Panc1 (cell line): ENCODE measurements at regions not wholly inside any gene's neighbourhood (a gene's known extent, or its start where the extent isn't known, plus 50 kb on each side); places are given as distances from the start of the nearest gene placed in this dataset.

Experiments used
- ATAC-seq: fragments of 200-7000 bp; cut with Tn5 transposase; 2 replicates; pipeline ENCODE4 v1.9.1; 2020; ENCODE audit warnings: mild to moderate bottlenecking, moderate library complexity
- BruUV-seq: library from RNA; stranded (reverse); fragments of 400-500 nt; replicated peaks from 2 replicates; lab custom pipeline; 2021; lab: Mats Ljungman, UMichigan
- CTCF ChIA-PET: fragments of 300-600 bp; sonication (Branson Sonifier 250); formaldehyde crosslinking; loops from one replicate; lab custom pipeline; 2022; ENCODE audit warnings: antibody characterized with exemption; lab: Charles Lee
- POLR2A ChIA-PET: fragments of 300-600 bp; sonication (Branson Sonifier 250); formaldehyde crosslinking; loops from one replicate; lab custom pipeline; 2022; ENCODE audit warnings: antibody characterized with exemption; lab: Charles Lee
- DNase-seq: peaks from one replicate; pipeline ENCODE4 v3.0.0-alpha.2; 2010; ENCODE audit warnings: low read depth, low spot score
- H3K27ac ChIP-seq: 2 replicates; pipeline ENCODE4 v1.5.1; 2011; ENCODE audit warnings: mild to moderate bottlenecking, low read length, inconsistent platforms
- H3K27me3 ChIP-seq: fragments of 200-500 bp; sonication (Bioruptor generic); 2 replicates; pipeline ENCODE4 v1.6.0; 2014; ENCODE audit warnings: low read length, inconsistent platforms; ENCODE audit not compliant: control insufficient read depth, insufficient read depth
- H3K36me3 ChIP-seq: fragments of 200-500 bp; sonication (Bioruptor generic); 2 replicates; pipeline ENCODE4 v1.5.1; 2014; ENCODE audit warnings: inconsistent platforms, mild to moderate bottlenecking, low read length, moderate library complexity; ENCODE audit not compliant: control insufficient read depth, insufficient read depth
- H3K4me1 ChIP-seq: 2 replicates; pipeline ENCODE4 v1.5.1; 2011; ENCODE audit warnings: inconsistent platforms, mild to moderate bottlenecking, low read length, moderate library complexity; ENCODE audit not compliant: control insufficient read depth, insufficient read depth
- H3K4me3 ChIP-seq, 2 experiments: 2 replicates each; pipeline ENCODE4 v1.5.1; 2011 to 2012; ENCODE audit warnings: low read depth in 2 of 2, low read length in 2 of 2, mild to moderate bottlenecking in 2 of 2, inconsistent platforms in 1 of 2, moderate library complexity in 1 of 2
- H3K9me3 ChIP-seq: fragments of 200-500 bp; sonication (Bioruptor generic); 2 replicates; pipeline ENCODE4 v1.5.1; 2014; ENCODE audit warnings: low read depth, mild to moderate bottlenecking, inconsistent platforms, low read length, moderate library complexity; ENCODE audit not compliant: control insufficient read depth, insufficient read depth
- POLR2AphosphoS5 ChIP-seq: IDR thresholded peaks from 2 replicates; pipeline ENCODE4 v1.6.1; 2012; ENCODE audit warnings: mild to moderate bottlenecking, low read depth, low read length, moderate library complexity
- SIN3A ChIP-seq: IDR thresholded peaks from 2 replicates; pipeline ENCODE4 v1.6.1; 2012; ENCODE audit warnings: low read depth, mild to moderate bottlenecking, low read length, moderate library complexity, borderline replicate concordance; ENCODE audit not compliant: insufficient read depth
- TCF7L2 ChIP-seq: IDR thresholded peaks from 2 replicates; pipeline ENCODE4 v1.6.1; 2011; ENCODE audit warnings: mild to moderate bottlenecking, low read depth, low read length, inconsistent platforms
- in situ Hi-C: cut with HindIII; loops from 2 replicates; pipeline ENCODE4 v1.10.0; 2016; ENCODE audit warnings: low sequenced_read_pairs, low pct_unique_long_range_greater_than_20kb
- intact Hi-C: fragments of 100-400 bp; cut with micrococcal nuclease; formaldehyde crosslinking; loops from one replicate; pipeline ENCODE4 v1.10.0; 2022; ENCODE audit not compliant: unreplicated experiment
- TF ChIP-seq, protein P1 (sequence below), 2 experiments: IDR thresholded peaks; 2 replicates each; pipeline ENCODE4 v1.6.1; 2011 to 2012; ENCODE audit warnings: low read depth in 2 of 2, control low read depth in 1 of 2, low read length in 1 of 2, mild to moderate bottlenecking in 1 of 2, moderate library complexity in 1 of 2; ENCODE audit not compliant: insufficient read depth in 1 of 2
- TF ChIP-seq, protein P2 (sequence below): fragments of 450-650 bp; IDR thresholded peaks from 2 replicates; pipeline ENCODE4 v1.5.1; 2017; ENCODE audit warnings: mild to moderate bottlenecking

DNA sequence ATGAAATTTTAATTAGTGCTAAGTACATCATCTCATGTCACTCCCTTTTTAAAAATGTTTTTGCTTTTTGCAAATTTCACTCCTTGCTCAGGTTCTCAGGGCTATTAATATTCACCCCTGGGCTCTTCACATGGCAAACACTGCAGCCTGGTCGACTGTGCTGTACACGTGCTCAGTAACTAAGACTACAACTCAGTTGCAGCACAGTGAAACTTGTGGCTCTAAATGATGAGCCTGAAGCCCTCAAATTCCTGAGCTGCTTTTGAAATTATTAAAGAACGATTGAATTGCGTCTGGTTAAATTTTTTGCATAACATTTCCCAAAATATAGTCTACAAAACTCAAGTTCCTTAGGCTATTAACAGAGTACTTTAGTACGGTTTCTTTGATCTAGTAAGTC, 159.3 kb upstream of the C2CD4B start:
- intact Hi-C loops (no loop called here), in situ Hi-C loops (no loop called here)
- Histone ChIP-seq H3K27ac (no peak overlapping the region), H3K36me3 (no peaks in the 10 kb centered on the region), H3K4me1 (no peaks in the 10 kb centered on the region), H3K27me3 (no peaks in the 10 kb centered on the region), H3K4me3 (no peak overlapping the region), H3K9me3 (no peaks in the 10 kb centered on the region)
- DNase-seq (no peak), ATAC-seq (no peak)
- ChIA-PET CTCF (no interaction called here), POLR2A (no interaction called here)
- TF ChIP-seq, protein P1, sequence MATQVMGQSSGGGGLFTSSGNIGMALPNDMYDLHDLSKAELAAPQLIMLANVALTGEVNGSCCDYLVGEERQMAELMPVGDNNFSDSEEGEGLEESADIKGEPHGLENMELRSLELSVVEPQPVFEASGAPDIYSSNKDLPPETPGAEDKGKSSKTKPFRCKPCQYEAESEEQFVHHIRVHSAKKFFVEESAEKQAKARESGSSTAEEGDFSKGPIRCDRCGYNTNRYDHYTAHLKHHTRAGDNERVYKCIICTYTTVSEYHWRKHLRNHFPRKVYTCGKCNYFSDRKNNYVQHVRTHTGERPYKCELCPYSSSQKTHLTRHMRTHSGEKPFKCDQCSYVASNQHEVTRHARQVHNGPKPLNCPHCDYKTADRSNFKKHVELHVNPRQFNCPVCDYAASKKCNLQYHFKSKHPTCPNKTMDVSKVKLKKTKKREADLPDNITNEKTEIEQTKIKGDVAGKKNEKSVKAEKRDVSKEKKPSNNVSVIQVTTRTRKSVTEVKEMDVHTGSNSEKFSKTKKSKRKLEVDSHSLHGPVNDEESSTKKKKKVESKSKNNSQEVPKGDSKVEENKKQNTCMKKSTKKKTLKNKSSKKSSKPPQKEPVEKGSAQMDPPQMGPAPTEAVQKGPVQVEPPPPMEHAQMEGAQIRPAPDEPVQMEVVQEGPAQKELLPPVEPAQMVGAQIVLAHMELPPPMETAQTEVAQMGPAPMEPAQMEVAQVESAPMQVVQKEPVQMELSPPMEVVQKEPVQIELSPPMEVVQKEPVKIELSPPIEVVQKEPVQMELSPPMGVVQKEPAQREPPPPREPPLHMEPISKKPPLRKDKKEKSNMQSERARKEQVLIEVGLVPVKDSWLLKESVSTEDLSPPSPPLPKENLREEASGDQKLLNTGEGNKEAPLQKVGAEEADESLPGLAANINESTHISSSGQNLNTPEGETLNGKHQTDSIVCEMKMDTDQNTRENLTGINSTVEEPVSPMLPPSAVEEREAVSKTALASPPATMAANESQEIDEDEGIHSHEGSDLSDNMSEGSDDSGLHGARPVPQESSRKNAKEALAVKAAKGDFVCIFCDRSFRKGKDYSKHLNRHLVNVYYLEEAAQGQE (IDR thresholded peaks at IDR 0.05; ENCODE audit: insufficient read depth in 1 of 2, low read depth in 2 of 2, low read length in 1 of 2): no peak
- TF ChIP-seq POLR2AphosphoS5: no peak
- TF ChIP-seq TCF7L2: no peak
- TF ChIP-seq, protein P2, sequence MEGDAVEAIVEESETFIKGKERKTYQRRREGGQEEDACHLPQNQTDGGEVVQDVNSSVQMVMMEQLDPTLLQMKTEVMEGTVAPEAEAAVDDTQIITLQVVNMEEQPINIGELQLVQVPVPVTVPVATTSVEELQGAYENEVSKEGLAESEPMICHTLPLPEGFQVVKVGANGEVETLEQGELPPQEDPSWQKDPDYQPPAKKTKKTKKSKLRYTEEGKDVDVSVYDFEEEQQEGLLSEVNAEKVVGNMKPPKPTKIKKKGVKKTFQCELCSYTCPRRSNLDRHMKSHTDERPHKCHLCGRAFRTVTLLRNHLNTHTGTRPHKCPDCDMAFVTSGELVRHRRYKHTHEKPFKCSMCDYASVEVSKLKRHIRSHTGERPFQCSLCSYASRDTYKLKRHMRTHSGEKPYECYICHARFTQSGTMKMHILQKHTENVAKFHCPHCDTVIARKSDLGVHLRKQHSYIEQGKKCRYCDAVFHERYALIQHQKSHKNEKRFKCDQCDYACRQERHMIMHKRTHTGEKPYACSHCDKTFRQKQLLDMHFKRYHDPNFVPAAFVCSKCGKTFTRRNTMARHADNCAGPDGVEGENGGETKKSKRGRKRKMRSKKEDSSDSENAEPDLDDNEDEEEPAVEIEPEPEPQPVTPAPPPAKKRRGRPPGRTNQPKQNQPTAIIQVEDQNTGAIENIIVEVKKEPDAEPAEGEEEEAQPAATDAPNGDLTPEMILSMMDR: no peak
- no peak for TF ChIP-seq SIN3A
- BruUV-seq: no TSS peak

DNA sequence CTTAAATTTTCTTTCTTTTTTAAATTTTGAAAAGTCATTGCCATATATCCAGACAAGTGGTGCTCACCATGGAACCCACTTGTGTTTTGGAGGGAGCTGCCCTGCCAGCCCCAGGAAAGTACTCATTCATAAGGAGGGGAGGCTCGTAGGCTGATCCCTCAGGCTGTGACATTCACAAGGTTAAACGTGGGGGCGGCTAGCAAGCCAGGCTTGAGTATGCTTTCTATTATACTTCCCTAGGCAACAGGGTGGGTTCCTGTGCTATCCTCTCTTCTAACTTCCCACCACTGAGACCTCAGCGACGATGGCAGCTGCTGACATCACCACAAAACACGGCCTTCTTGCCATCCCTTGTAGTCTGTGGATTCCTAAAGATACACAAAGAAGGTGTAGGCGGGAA, 160.5 kb upstream of the C2CD4B start:
- no peak overlapping the region for H3K27ac ChIP-seq
- H3K36me3 ChIP-seq: no peaks in the 10 kb centered on the region
- ChIA-PET CTCF (no interaction called here), POLR2A (no interaction called here)
- TF ChIP-seq, protein P2: no peak
- TF ChIP-seq POLR2AphosphoS5 (no peak), TCF7L2 (no peak), SIN3A (no peak)
- TF ChIP-seq, protein P1 (IDR thresholded peaks at IDR 0.05; ENCODE audit: insufficient read depth in 1 of 2, low read depth in 2 of 2, low read length in 1 of 2): no peak
- H3K4me1 ChIP-seq: no peaks in the 10 kb centered on the region
- H3K9me3 ChIP-seq: no peaks in the 10 kb centered on the region
- ATAC-seq (no peak; the same call in 1 of the 2 replicates), DNase-seq (no peak)
- intact Hi-C loops: no loop called here
- H3K4me3 ChIP-seq: no peak overlapping the region
- no TSS peak for BruUV-seq
- in situ Hi-C loops: no loop called here
- no peaks in the 10 kb centered on the region for H3K27me3 ChIP-seq
